Vagina (tissue), 2 donors: ENCODE measurements at regions not wholly inside any gene's neighbourhood (a gene's known extent, or its start where the extent isn't known, plus 50 kb on each side); places are given as distances from the start of the nearest gene placed in this dataset.

Experiments
- POLR2AphosphoS5 ChIP-seq, 2 donors: sonication (generic); formaldehyde crosslinking; IDR thresholded peaks; one replicate each; pipeline ENCODE4 v1.9.0; 2017; ENCODE audit warnings: antibody characterized with exemption in 2 of 2, mild to moderate bottlenecking in 2 of 2, low read depth in 1 of 2; ENCODE audit not compliant: insufficient read depth in 1 of 2
- TF ChIP-seq, protein P1 (sequence below), 3 experiments: fragments of 450-650 bp in 2 of 3; fragments of 200-600 bp in 1 of 3; sonication (generic) in 1 of 3; IDR thresholded peaks; one replicate each; pipeline ENCODE4 v1.5.1; 2017 to 2019; ENCODE audit warnings: antibody characterized with exemption in 3 of 3, mild to moderate bottlenecking in 2 of 3, moderate library complexity in 2 of 3

DNA sequence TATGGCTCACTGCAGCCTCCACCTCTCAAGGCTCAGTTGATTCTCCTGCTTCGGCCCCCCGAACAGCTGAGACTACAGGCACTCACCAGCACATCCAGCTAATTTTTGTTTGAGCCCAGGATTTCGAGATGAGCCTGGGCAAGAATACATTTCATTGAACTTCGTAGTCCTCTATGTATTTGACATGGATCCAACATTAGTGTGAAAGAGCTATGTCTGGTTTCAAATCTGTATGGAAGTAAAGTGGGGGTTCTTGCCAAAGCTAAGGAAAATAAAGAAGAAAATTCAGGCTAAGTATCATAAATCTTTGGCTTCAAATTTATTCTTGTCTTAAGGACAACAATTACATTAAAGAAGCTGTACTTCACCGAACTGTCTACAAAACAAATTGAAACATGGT is 1291.7 kb upstream of the CRIM1 start:
- no peak for TF ChIP-seq POLR2AphosphoS5 (IDR thresholded peaks at IDR 0.05; ENCODE audit: insufficient read depth in 1 of 2, low read depth in 1 of 2)
- TF ChIP-seq, protein P1, sequence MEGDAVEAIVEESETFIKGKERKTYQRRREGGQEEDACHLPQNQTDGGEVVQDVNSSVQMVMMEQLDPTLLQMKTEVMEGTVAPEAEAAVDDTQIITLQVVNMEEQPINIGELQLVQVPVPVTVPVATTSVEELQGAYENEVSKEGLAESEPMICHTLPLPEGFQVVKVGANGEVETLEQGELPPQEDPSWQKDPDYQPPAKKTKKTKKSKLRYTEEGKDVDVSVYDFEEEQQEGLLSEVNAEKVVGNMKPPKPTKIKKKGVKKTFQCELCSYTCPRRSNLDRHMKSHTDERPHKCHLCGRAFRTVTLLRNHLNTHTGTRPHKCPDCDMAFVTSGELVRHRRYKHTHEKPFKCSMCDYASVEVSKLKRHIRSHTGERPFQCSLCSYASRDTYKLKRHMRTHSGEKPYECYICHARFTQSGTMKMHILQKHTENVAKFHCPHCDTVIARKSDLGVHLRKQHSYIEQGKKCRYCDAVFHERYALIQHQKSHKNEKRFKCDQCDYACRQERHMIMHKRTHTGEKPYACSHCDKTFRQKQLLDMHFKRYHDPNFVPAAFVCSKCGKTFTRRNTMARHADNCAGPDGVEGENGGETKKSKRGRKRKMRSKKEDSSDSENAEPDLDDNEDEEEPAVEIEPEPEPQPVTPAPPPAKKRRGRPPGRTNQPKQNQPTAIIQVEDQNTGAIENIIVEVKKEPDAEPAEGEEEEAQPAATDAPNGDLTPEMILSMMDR (IDR thresholded peaks at IDR 0.05) = no peak
